NCI-H82 (cell line): ENCODE measurements at regions not wholly inside any gene's neighbourhood (a gene's known extent, or its start where the extent isn't known, plus 50 kb on each side); places are given as distances from the start of the nearest gene placed in this dataset.

Source experiments
- DNase-seq: peaks from one replicate; lab custom pipeline; 2025; lab: John Stamatoyannopoulos, UW

DNA sequence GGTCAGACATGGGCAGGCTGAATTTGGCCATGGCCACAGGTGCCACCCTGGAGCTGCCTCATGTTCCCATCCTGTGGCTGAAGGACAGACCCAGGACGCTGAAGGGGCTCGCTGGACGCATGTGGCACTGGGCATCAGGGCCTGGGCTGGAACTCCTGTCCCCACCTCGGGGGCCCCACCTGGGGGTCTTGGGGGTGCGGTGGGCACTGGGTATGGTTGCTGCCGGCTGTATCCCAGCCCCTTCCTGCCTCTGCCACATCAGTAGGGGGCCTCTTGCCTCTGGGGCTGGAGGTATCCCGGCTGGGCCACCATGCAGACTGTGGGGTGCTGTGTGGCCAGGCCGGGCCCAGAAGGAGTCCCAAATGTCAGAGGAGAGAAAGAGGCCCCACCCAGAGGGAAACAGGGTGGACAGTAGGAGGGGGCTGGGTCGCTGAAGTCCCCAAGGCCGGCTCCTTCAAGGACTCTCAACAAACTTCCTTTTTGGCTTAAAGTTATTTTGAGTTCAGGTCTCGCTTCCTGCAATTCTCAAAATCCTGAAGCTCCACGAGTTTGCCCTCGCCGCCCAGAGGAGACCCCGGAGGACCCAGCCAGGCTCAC, 78.7 kb downstream of the SIK1 start:
- DNase-seq = no peak

- no peak for DNase-seq
Measured at GRCh38 chr21:43347461-43348169, 79.3 kb downstream of the SIK1 start.

DNA sequence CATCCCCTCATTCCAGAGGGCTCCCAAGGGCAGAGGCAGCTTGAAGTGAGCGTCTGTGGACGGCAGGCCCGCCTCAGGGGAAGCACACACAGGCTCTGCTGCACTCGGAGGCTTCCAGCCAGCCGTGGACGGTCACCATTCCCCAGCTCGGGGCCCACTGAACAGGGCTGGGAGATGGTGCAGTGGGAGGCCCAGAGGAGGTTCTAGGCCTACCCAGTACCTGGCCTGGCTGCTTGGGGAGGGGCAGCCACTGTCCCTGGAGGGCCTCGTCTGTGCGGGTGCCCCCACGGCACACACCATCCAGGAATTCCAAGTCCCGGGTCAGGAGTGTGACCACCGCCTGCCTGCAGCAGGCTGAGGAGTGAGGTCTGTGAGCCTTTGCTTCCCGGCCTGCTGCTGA, 80.4 kb downstream of the SIK1 start:
- DNase-seq = no peak

- DNase-seq = no peak
Measured at GRCh38 chr21:43345746-43346409, 81.1 kb downstream of the SIK1 start.

DNA sequence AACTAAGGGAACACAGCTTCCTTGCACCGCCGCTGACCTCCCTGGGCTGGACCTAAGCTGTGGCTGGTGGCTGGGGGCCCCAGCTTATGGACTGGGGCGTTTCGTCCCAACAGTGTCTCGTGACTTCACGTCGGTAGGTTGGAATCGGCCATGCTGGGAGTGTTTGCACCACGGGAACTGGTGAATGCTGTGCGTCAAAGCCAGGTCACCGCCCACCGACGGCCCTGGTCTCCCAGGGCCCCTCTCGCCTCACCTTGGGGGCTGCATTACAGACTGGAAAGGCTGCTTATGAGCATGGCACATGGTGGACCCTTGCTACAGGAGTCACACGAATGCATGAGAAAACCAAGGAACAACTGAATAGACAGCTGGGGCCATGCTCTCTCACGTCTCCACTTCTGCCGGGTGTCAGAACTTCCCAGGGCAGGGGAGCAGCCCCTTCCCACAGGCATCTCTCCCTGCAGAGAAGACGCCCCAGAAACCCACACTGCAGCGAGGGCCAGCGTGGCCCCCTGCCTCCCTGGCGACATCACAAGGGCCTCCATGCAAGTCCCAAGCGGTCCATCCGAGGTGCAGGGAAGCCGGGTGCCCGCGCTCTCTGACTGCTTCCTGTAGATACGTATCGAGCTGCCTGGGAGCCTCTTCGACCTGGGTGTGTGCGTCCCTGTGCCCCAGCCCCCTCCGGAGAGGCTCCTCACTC, 81.7 kb downstream of the SIK1 start:
- DNase-seq = no peak

DNA sequence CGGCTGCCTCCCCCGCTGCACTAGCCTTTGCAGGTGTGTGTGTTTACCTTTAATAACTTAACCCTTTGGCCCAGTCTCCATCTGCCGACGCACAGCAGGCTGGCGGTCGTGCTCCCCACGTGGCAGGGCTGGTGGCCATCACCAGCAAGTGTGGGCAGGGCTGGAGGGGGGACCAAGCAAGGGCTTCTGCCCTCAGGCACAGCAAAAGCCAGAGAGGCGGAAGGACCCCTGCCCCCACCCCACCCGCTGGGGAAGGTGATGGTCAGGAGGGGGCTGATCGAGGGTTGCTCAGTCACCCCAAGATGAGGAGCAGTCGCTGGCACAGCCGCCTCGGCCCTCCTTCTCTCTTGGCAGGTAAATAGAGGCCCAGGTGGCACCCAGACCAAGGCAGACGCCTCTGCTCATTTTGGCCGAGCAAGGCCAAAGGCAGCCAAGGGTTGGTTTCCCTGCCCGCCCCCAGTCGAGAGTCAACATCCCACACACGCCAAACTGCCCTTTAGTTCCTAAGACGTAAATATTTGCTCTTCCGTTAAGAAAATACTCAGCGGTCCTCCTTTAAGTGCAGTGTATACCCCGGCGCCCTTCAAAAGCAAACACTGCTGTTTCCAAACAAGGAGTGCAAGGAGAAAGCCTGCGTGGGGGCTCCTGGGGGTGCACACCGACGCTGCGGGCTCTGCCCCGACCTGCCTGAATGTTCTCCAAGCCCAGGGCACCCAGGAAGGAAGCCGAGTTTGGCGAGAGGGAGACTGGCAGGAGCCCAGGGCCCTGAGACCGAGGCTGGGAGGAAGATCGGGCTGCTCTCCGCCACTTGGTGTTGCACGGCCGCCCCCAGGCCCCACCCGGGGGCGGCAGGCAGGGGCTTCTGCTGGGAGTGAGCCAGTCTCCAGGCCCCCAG, 82.7 kb downstream of the SIK1 start:
- DNase-seq = no peak

DNA sequence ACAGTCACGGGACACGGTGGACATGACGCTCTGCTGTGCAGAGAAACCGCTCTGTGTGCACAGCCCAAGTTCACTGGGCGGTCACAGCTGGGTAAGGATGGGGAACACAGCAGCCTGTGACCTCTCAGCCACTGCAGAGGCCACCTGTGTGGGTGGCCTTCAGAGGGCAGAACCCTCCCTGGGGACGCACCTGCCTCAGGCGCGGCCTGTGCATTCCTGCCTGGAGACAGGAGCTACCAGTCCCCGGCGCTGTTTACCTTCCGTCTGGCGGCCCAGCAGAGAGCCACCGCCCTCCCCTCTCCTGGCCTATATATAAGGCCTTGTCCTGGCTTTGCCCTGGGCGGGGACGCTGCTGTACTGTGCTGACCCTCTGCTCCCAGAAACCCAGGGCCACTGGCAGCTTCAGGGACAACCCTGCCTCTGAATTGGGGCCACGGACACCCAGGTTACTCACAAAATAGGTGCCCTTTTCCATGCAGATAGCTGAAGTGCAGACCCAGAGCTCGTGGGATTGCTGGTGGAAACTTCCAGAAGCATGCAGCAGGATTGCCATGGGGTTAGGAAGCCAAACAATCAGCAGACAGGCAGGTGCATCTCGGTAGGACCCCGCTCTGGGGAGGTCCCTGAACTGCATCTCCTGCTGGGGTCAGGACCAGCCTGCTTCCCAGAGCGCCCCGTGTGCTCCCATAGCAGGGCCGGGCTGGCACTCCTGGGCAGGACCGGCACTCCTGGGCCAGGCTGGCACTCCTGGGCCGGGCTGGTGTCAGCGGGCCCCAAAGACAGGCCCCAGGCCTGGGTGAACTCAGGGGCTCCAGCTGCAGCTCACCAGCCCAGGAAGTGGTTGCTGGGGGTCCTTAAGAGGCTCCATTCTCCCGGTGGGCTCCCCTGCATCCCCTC, 83.6 kb downstream of the SIK1 start:
- DNase-seq = no peak

DNA sequence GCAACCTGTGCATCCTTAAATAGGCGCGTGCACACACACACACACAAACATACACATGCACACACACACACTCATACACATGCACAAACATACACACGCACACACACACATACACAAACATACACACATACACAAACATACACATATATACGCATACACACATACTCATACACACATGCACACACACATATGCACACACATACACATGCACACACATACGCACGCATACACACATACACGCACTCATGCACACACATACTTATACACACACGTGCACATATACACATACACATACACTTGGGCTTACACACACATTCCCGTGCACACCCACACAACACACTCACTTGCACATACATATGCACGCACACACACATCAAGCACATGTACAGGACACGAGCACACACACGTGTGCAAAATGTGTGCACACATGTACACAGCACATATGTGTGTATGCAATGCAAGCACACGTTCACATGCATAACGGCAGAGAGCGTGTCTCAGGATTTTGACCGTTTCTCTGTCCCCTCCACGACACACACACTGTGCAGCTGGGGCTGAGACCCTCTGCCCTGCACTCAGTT, 84.5 kb downstream of the SIK1 start:
- DNase-seq = no peak

GRCh38 chr21:43341378-43342161, 85.4 kb downstream of the SIK1 start:
- DNase-seq = no peak

DNA sequence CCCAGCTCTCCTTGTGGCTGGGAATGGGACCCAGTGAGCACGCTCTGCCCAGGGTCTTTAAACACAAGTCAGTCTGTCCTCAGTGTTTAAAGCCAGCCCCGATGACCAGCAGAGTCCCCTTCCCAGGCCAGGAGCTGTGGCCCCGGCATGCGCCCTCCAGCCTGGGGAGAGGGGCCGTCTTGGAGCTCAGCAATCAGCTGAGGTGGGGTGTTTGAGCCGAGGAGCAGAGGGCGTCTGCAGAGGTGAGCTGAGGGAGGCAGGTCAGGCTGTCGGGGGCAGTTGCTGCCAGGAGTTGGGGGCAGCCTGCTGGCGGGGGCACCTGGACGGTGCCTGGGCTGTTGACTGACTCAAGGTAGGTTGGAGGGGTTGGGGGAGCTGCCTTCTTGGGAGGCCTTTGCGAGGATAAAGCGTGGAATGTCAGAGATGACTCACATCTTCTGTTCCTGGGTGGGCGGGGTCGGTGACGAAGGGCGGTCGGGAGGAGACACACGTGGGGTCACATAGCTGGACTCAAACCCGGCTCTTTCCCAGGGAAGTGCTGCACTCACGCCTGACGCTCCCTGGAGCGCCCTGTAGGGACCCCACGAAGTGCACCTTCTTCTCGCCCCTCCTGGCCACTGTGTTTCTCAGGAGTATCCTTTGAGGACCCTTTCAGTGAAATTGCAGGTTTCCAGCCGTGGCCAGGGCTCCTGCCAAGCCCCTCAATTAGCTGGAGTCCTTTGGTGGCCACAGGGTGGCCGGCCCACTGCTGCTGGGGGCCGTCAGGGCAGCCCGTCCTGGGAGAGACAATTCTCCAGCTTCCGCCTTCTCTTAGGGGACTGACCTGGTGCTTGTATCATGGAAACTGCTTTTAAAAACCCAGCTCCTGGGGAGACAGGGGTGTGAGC, 86.2 kb downstream of the SIK1 start:
- no peak for DNase-seq

GRCh38 chr21:43339668-43340067, 87.3 kb downstream of the SIK1 start:
- no peak for DNase-seq

DNA sequence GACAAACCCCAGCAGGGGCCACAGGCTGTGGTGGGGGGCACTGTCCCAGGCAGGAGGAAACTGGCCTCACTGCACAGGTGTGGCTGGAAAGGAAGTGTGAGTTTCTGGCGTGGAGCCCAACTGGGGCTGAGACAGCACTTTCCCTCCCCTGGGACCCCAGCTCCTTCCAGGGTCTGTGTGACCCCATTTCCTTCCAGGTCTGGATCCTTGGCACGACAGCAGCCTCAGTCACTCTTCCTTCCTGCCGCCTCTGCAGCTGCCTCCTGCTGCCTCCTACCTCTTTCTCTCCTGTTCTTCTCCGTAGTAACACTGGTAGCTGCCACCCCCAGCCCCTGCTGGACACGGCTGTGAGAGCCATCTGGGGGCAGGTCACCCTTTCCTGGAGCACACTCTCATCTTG, 88.0 kb downstream of the SIK1 start:
- no peak for DNase-seq

- DNase-seq = no peak
Measured at GRCh38 chr21:43337901-43338655, 88.9 kb downstream of the SIK1 start.

DNA sequence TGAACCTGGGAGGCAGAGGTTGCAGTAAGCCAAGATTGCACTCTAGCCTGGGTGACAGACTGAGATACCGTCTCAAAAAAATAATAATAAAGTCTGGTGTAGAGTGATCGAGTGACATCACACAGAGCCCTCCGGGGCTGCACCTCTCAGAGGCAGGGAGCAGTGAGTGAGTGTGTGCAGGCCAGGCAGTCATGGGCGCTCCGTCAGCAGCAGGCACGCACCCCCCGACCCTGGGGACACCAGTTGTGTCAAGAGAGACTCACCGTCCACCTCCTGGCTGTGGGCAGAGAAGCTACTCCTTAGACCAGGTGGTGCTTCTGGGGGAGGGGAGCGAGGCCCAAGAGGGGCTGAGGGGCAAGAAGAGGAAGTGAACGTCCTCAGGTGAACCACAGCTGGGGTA, 91.8 kb downstream of the SIK1 start:
- no peak for DNase-seq

DNA sequence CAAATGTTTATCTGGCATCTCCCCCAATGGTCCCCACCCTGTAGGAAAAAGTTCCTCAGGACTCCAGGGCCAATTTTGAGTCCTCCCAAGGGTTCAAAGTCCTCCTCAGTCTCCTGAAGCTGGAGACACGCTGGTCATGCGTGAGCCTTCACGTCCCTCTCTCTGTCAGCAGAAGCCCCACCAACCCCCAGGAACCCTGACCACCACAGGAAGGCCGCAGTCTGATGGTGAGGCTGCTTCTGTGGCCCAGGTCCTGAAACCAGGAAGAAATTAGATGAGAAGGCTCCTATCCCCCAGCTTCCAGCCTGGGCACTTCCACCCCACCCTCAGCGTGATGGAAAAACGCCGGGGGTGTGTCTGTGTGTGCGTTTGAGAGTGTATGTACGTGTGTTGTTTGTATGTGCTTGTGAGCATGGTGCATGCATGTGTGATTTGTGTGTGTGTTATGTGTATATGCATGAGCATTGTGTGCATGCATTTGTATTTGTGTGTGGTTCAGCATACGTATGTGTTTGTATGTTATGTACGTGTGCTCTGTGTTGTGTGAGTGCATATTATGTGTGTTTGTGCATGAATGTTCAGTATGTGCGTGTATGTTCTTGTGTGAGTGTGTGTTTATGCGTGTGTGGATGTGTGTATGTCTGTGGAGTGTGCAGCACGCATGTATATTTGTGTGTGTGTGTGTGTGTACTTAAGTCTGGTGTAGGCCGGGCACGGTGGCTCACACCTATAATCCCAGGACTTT, 92.5 kb downstream of the SIK1 start:
- DNase-seq = no peak

GRCh38 chr21:43333298-43334062, 93.5 kb downstream of the SIK1 start:
- DNase-seq = peak; percentile 10
